Smooth muscle cell (in vitro differentiated cells): ENCODE measurements at regions not wholly inside any gene's neighbourhood (a gene's known extent, or its start where the extent isn't known, plus 50 kb on each side); places are given as distances from the start of the nearest gene placed in this dataset.

Source experiments
- DNase-seq: peaks from one replicate; lab custom pipeline; 2025; ENCODE audit not compliant: unreplicated experiment; lab: John Stamatoyannopoulos, UW
- H2AFZ ChIP-seq: fragments of 200-600 bp; sonication (generic); 2 replicates; pipeline ENCODE4 v1.6.0; 2016; ENCODE audit warnings: antibody characterized with exemption, low read depth, mild to moderate bottlenecking
- H3F3A ChIP-seq: fragments of 200-600 bp; sonication (generic); 2 replicates; pipeline ENCODE4 v1.6.0; 2017; ENCODE audit warnings: antibody characterized with exemption, low read depth
- H3K27ac ChIP-seq: fragments of 200-600 bp; sonication (generic); 2 replicates; pipeline ENCODE4 v1.5.1; 2016; ENCODE audit warnings: low read depth, mild to moderate bottlenecking
- H3K27me3 ChIP-seq: fragments of 200-600 bp; sonication (generic); 2 replicates; pipeline ENCODE4 v1.6.1; 2016; ENCODE audit warnings: low read depth, mild to moderate bottlenecking
- H3K36me3 ChIP-seq: fragments of 200-600 bp; sonication (generic); 2 replicates; pipeline ENCODE4 v1.5.1; 2016; ENCODE audit warnings: low read depth
- H3K4me1 ChIP-seq: fragments of 200-600 bp; sonication (generic); 2 replicates; pipeline ENCODE4 v1.5.1; 2016; ENCODE audit warnings: low read depth
- H3K4me2 ChIP-seq: fragments of 200-600 bp; sonication (generic); 2 replicates; pipeline ENCODE4 v1.6.0; 2016; ENCODE audit warnings: mild to moderate bottlenecking
- H3K4me3 ChIP-seq: fragments of 200-600 bp; sonication (generic); 2 replicates; pipeline ENCODE4 v1.5.1; 2016; ENCODE audit warnings: mild to moderate bottlenecking
- H3K79me2 ChIP-seq: fragments of 200-600 bp; sonication (generic); 2 replicates; pipeline ENCODE4 v1.6.0; 2016; ENCODE audit warnings: low read depth, mild to moderate bottlenecking
- H3K9ac ChIP-seq: fragments of 200-600 bp; sonication (generic); 2 replicates; pipeline ENCODE4 v1.6.0; 2016; ENCODE audit warnings: low read depth
- H3K9me3 ChIP-seq: fragments of 200-600 bp; sonication (generic); replicated peaks from 2 replicates; pipeline ENCODE4 v1.5.1; 2016; ENCODE audit warnings: low read depth
- H4K20me1 ChIP-seq: fragments of 200-600 bp; sonication (generic); 2 replicates; pipeline ENCODE4 v1.6.0; 2016; ENCODE audit warnings: low read depth
- CTCF ChIP-seq: fragments of 200-600 bp; sonication (generic); IDR thresholded peaks from 2 replicates; pipeline ENCODE4 v1.5.1; 2017; ENCODE audit warnings: borderline replicate concordance, mild to moderate bottlenecking, antibody characterized with exemption; ENCODE audit not compliant: insufficient read depth, poor library complexity, severe bottlenecking
- WGBS: methylation state at CpG from one replicate; pipeline ENCODE4 v1.1.7; 2016; ENCODE audit warnings: low lambda C conversion rate; 5-methylcytosine and 5-hydroxymethylcytosine counted together

- H3K9me3 ChIP-seq: no peaks in the 10 kb centered on the region
- H3K79me2 ChIP-seq: no peaks in the 10 kb centered on the region
- no peak overlapping the region for H3K4me3 ChIP-seq
- DNase-seq: no peak
- 73% methylated on average over 2 of the region's 2 CpGs for WGBS
- TF ChIP-seq CTCF: no peak
- H4K20me1 ChIP-seq: no peaks in the 10 kb centered on the region
- H2AFZ ChIP-seq: no peak overlapping the region
- H3F3A ChIP-seq: no peaks in the 10 kb centered on the region
- H3K4me2 ChIP-seq: no peak overlapping the region
- no peaks in the 10 kb centered on the region for H3K4me1 ChIP-seq
- H3K36me3 ChIP-seq: no peaks in the 10 kb centered on the region
- no peak overlapping the region for H3K27ac ChIP-seq
- H3K9ac ChIP-seq: no peak overlapping the region
- H3K27me3 ChIP-seq: no peaks in the 10 kb centered on the region
Measured at GRCh38 chr11:97883086-97883485, 1137.7 kb upstream of the CNTN5 start.

DNA sequence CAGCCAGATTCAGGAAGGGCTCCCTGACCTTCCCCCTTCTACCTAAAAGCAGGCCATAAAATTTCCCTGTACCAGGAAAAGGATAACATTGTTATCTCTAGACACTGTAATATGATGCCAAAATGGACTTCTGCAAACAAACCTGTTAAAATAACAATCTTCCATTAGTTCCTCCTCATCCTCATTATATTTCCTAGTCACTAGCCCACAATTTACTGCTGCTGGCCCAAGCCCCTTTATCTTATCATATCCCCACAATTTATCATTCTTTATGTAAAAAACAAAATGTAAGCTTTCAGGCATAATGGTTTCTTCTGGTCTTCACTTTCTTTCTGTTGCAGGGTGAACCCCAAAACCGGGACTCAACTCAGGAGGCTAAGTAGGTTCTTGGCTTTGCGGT, 1132.1 kb upstream of the CNTN5 start:
- Histone ChIP-seq H3F3A (no peaks in the 10 kb centered on the region), H3K4me1 (no peaks in the 10 kb centered on the region), H2AFZ (no peak overlapping the region), H3K9ac (no peak overlapping the region), H4K20me1 (no peaks in the 10 kb centered on the region), H3K27ac (no peak overlapping the region), H3K27me3 (no peaks in the 10 kb centered on the region), H3K79me2 (no peaks in the 10 kb centered on the region), H3K9me3 (no peaks in the 10 kb centered on the region), H3K4me2 (no peak overlapping the region), H3K36me3 (no peaks in the 10 kb centered on the region), H3K4me3 (no peak overlapping the region)
- WGBS: 94% methylated on average over 2 of the region's 2 CpGs
- TF ChIP-seq CTCF: no peak
- no peak for DNase-seq

- TF ChIP-seq CTCF: no peak
- Histone ChIP-seq H3K4me3 (no peak overlapping the region), H3K4me2 (no peak overlapping the region), H3K9ac (no peak overlapping the region), H3K36me3 (no peaks in the 10 kb centered on the region), H3K4me1 (no peaks in the 10 kb centered on the region), H3K27ac (no peak overlapping the region), H4K20me1 (no peaks in the 10 kb centered on the region), H3F3A (no peaks in the 10 kb centered on the region), H3K79me2 (no peaks in the 10 kb centered on the region), H2AFZ (no peak overlapping the region), H3K9me3 (no peaks in the 10 kb centered on the region), H3K27me3 (no peaks in the 10 kb centered on the region)
- WGBS: 100% methylated on average over 1 of the region's 1 CpG
- DNase-seq: no peak
Measured at GRCh38 chr11:97890466-97890865, 1130.3 kb upstream of the CNTN5 start.

DNA sequence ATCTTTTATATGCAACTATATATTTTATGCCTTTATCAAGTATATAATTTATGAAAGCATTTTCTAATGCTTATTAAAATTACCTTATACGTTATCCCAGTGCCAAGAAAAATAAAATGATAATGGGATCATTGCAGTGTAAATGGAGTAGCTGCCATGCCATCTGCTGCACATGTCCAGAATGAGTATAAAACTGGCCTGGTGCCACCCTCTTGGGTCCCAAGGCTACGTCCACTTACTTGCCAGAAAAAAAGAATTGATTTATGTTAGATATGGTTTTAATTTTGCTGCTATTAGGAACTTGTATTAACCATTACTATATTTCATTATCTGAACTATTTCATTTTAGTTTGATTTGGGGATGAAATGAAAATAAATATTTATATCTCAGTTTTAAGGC, 1127.1 kb upstream of the CNTN5 start:
- Histone ChIP-seq H4K20me1 (no peaks in the 10 kb centered on the region), H3K79me2 (no peaks in the 10 kb centered on the region), H2AFZ (no peak overlapping the region), H3K27me3 (no peaks in the 10 kb centered on the region), H3K9ac (no peak overlapping the region), H3K4me2 (no peak overlapping the region), H3F3A (no peaks in the 10 kb centered on the region), H3K36me3 (no peaks in the 10 kb centered on the region), H3K9me3 (no peaks in the 10 kb centered on the region), H3K4me3 (no peak overlapping the region), H3K27ac (no peak overlapping the region), H3K4me1 (no peaks in the 10 kb centered on the region)
- no peak for DNase-seq
- TF ChIP-seq CTCF: no peak
- WGBS: 92% methylated on average over 2 of the region's 2 CpGs
